22Rv1 (cell line): ENCODE measurements at regions not wholly inside any gene's neighbourhood (a gene's known extent, or its start where the extent isn't known, plus 50 kb on each side); places are given as distances from the start of the nearest gene placed in this dataset.

Experiments used
- H3K27ac ChIP-seq: fragments of 450-650 bp; 2 replicates; pipeline ENCODE4 v1.5.1; 2017
- CTCF ChIP-seq: fragments of 450-650 bp; IDR thresholded peaks from 2 replicates; pipeline ENCODE4 v1.5.1; 2017; ENCODE audit warnings: mild to moderate bottlenecking
- ZFX ChIP-seq: fragments of 450-650 bp; IDR thresholded peaks from 2 replicates; pipeline ENCODE4 v1.6.1; 2017; ENCODE audit warnings: antibody characterized with exemption, borderline replicate concordance

DNA sequence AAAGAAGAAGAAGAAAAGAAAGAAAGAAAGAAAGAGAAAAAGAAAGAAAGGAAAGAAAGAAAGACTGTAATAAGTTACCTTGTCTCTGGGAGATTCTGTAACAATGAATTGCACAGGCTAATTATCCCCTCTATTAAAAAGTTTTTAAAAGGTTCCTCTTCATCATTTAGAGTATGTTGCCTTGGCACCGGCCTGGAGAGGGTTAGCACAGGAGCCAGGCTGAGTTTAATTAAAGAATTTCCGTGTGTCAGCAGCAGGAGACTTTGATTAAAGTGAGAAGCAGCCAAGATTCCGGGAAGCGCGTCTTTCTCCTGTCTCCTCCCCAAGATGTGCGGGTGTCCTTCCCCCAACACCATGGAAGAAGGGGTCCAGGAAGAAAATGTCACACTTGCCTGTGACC, 92.8 kb upstream of the ETV6 start:
- TF ChIP-seq CTCF: no peak
- TF ChIP-seq ZFX: no peak
- H3K27ac ChIP-seq: peak overlapping the region; percentile 80

DNA sequence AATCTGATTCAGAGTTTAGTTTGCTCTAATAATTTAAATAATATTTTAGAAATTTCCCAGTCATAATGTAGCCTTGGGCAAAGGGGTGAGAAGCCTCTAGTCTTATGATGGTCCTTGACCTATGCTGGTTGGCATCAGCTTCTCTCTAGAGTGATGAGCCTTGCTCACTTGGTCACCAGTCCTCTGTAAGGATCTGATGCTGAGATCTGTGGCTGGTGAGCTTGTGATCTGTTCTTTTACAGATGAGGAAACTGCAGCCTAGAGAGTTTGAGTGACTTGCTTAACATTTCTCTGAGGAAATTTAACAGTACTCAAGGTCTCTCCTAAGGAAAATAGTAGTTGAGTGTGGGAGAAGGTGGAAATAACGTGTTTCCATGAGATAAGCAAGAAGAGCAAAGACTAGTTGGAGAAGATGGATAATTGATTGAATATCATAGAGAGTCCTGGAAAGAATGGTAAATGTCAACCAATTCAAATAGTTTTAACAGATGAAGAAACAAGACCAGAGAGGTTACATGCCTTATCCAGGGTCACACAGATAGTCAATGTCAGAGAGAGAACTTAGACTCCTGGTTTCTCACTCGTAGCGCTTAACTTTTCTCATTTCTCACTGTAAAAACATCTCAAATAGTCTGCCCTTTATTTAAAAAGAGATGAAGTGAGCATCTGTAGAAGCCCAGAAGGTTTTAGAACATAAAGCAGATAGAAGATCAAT, 89.7 kb upstream of the ETV6 start:
- TF ChIP-seq ZFX (no peak), CTCF (no peak)
- H3K27ac ChIP-seq: no peak overlapping the region

GRCh38 chr12:11561411-11561810, 88.1 kb upstream of the ETV6 start:
- TF ChIP-seq ZFX: no peak
- TF ChIP-seq CTCF: no peak
- no peak overlapping the region for H3K27ac ChIP-seq

DNA sequence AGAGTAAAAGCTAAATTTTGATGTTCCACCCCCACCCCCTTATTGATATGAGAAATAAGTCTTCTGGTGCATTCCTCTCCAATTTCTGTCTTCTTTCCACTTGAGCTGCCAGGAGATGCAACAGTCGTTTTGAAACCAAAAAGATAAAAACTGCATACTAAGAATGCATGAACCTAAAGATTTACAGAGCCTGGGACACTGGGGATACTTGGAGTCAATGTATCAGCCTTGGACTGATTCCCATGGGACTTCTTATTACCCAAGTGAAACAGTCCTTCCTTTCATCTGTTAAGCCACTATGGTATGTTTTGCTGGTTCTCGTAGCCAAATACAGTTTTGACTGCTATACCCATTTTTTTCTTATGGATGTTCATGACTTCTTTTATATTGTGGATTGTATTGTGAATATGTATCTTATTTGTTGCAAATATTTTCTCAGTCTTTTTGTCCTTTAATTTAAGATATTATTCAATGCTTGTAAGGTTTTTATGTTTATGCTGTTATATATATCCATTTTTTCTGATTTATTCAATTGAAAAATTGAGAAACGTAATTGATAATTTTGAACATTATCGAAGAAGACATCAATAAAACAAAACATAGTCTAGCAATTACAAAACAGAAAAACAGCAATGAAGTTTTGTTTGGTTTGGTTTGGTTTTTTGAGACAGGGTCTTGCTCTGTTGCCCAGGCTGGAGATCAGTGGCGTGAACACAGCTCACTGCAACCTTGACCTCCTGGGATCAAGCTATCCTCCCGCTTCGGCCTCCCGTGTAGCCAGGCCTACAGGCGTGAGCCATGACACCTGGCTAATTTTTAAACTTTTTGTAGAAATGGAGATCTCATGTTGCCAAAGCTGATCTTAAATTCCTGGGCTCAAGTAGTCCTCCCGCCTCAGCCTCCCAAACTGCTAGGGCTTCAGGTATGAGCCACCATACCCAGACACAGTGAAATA, 85.4 kb upstream of the ETV6 start:
- TF ChIP-seq CTCF: no peak
- H3K27ac ChIP-seq: no peak overlapping the region

DNA sequence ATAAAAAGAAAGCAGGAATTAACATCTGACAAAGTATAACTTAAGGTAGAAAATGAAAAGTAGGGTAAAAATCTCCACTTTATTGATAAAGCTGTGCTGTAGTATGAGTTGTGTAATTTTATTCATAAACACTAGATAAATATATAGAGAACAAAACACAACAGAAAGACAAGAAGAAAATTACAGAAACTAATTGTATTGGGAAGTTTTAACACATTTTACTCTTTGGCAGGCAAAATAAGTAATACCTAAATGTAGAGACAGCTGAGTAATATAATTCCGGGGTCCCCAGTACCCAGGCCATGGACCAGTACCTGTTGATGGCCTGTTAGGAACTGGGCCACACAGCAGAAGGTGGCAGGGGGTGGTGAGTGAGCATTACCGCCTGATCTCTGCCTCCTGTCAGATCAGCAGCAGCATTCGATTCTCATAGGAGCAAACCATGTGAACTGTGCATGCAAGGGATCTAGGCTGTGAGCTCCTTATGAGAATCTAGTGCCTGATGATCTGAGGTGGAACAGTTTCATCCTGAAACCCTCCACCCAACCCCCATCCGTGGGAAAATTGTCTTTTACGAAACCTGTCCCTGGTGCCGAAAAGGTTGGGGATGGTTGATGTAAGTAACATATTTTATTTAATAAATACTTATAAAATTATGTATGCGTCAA, 84.4 kb upstream of the ETV6 start:
- no peak overlapping the region for H3K27ac ChIP-seq
- TF ChIP-seq ZFX (no peak), CTCF (no peak)

GRCh38 chr12:11565752-11566151, 83.7 kb upstream of the ETV6 start:
- TF ChIP-seq ZFX (no peak), CTCF (no peak)
- H3K27ac ChIP-seq: no peak overlapping the region
